ENCODE measurements at regions not wholly inside any gene's neighbourhood (a gene's known extent, or its start where the extent isn't known, plus 50 kb on each side); places are given as distances from the start of the nearest gene placed in this dataset.

- FAIRE-seq (no peak), DNase-seq (ENCODE audit: insufficient read length, low spot score) (no peak)
- TF ChIP-seq POLR2A (IDR thresholded peaks at IDR 0.05; ENCODE audit: low read depth, low read length) = no peak
Measured at GRCh38 chr20:57860576-57860975, 150.8 kb upstream of the PMEPA1 start.

GRCh38 chr20:57857969-57858368 lies 148.2 kb upstream of the PMEPA1 start:
- FAIRE-seq (no peak), DNase-seq (ENCODE audit: insufficient read length, low spot score) (no peak)
- no peak for TF ChIP-seq POLR2A (IDR thresholded peaks at IDR 0.05; ENCODE audit: low read depth, low read length)

- FAIRE-seq (no peak), DNase-seq (ENCODE audit: insufficient read length, low spot score) (no peak)
- no peak for TF ChIP-seq POLR2A (IDR thresholded peaks at IDR 0.05; ENCODE audit: low read depth, low read length)
Measured at GRCh38 chr20:57857118-57857517, 147.3 kb upstream of the PMEPA1 start.

GRCh38 chr20:57856658-57857057 lies 146.8 kb upstream of the PMEPA1 start:
- TF ChIP-seq POLR2A (IDR thresholded peaks at IDR 0.05; ENCODE audit: low read depth, low read length) = no peak
- DNase-seq (ENCODE audit: insufficient read length, low spot score) = no peak
- FAIRE-seq = no peak

- TF ChIP-seq POLR2A (IDR thresholded peaks at IDR 0.05; ENCODE audit: low read depth, low read length) = no peak
- FAIRE-seq (no peak), DNase-seq (ENCODE audit: insufficient read length, low spot score) (no peak)
Measured at GRCh38 chr20:57851796-57852195, 142.0 kb upstream of the PMEPA1 start.

- no peak for TF ChIP-seq POLR2A (IDR thresholded peaks at IDR 0.05; ENCODE audit: low read depth, low read length)
- DNase-seq (ENCODE audit: insufficient read length, low spot score) = no peak
- no peak for FAIRE-seq
Measured at GRCh38 chr20:57851025-57851682, 141.3 kb upstream of the PMEPA1 start.

- FAIRE-seq (no peak), DNase-seq (ENCODE audit: insufficient read length, low spot score) (no peak)
- TF ChIP-seq POLR2A (IDR thresholded peaks at IDR 0.05; ENCODE audit: low read depth, low read length) = no peak
Measured at GRCh38 chr20:57849521-57850215, 139.9 kb upstream of the PMEPA1 start.

GRCh38 chr20:57849121-57849520 lies 139.3 kb upstream of the PMEPA1 start:
- no peak for TF ChIP-seq POLR2A (IDR thresholded peaks at IDR 0.05; ENCODE audit: low read depth, low read length)
- DNase-seq (ENCODE audit: insufficient read length, low spot score) = no peak
- no peak for FAIRE-seq

- no peak for TF ChIP-seq POLR2A (IDR thresholded peaks at IDR 0.05; ENCODE audit: low read depth, low read length)
- no peak for DNase-seq (ENCODE audit: insufficient read length, low spot score)
- no peak for FAIRE-seq
Measured at GRCh38 chr20:57848282-57848681, 138.5 kb upstream of the PMEPA1 start.

- TF ChIP-seq POLR2A (IDR thresholded peaks at IDR 0.05; ENCODE audit: low read depth, low read length) = no peak
- FAIRE-seq (no peak), DNase-seq (ENCODE audit: insufficient read length, low spot score) (no peak)
Measured at GRCh38 chr20:57847104-57847503, 137.3 kb upstream of the PMEPA1 start.

- DNase-seq (ENCODE audit: insufficient read length, low spot score) = no peak
- no peak for FAIRE-seq
- TF ChIP-seq POLR2A (IDR thresholded peaks at IDR 0.05; ENCODE audit: low read depth, low read length) = no peak
Measured at GRCh38 chr20:57844626-57845596, 135.1 kb upstream of the PMEPA1 start.

- DNase-seq (ENCODE audit: insufficient read length, low spot score) = no peak
- no peak for FAIRE-seq
- TF ChIP-seq POLR2A (IDR thresholded peaks at IDR 0.05; ENCODE audit: low read depth, low read length) = no peak
Measured at GRCh38 chr20:57843941-57844625, 134.3 kb upstream of the PMEPA1 start.

- DNase-seq (ENCODE audit: insufficient read length, low spot score) = no peak
- TF ChIP-seq POLR2A (IDR thresholded peaks at IDR 0.05; ENCODE audit: low read depth, low read length) = no peak
- no peak for FAIRE-seq
Measured at GRCh38 chr20:57842720-57843119, 132.9 kb upstream of the PMEPA1 start.

Measured in H54 (cell line).